ENCODE measurements at regions not wholly inside any gene's neighbourhood (a gene's known extent, or its start where the extent isn't known, plus 50 kb on each side); places are given as distances from the start of the nearest gene placed in this dataset.
A peak's percentile ranks its signal among the peaks of the same experiment; 100 is the strongest.

- H3K4me3 ChIP-seq = no peak overlapping the region
- TF ChIP-seq POLR2A (IDR thresholded peaks at IDR 0.05) (no peak), POLR2AphosphoS5 (IDR thresholded peaks at IDR 0.05) (no peak), CTCF (IDR thresholded peaks at IDR 0.05) (no peak), EP300 (IDR thresholded peaks at IDR 0.05) (no peak)
- intact Hi-C loops (cut with DNase I; ENCODE audit: low total_unique reads) = no loop called here
- H3K4me1 ChIP-seq = peaks cover 6 to 45% (median 24%) of the 10 kb centered on the region in 4 donors
- H3K36me3 ChIP-seq = no peaks in the 10 kb centered on the region
- 67 to 70% (median 67%) methylated on average over 3 of the region's 3 CpGs for WGBS, 5 donors
- H3K27me3 ChIP-seq = no peaks in the 10 kb centered on the region
- DNase-seq = peak in 1 of 2 donors; percentile 80
- H3K9me3 ChIP-seq = no peaks in the 10 kb centered on the region
- peak overlapping the region in 4 of 5 donors; percentile 0 to 75 (median 55) for H3K27ac ChIP-seq
Observed at GRCh38 chr14:71362920-71363584, 455.8 kb downstream of the PCNX1 start.

- H3K9me3 ChIP-seq = no peaks in the 10 kb centered on the region
- intact Hi-C loops (cut with DNase I; ENCODE audit: low total_unique reads) = no loop called here
Observed at GRCh38 chr14:71363946-71364925, 457.0 kb downstream of the PCNX1 start.

GRCh38 chr14:71365361-71365760 is 458.1 kb downstream of the PCNX1 start:
- Histone ChIP-seq H3K9me3 (no peaks in the 10 kb centered on the region), H3K36me3 (no peaks in the 10 kb centered on the region), H3K4me3 (no peak overlapping the region), H3K4me1 (peaks cover 6 to 40% (median 22%) of the 10 kb centered on the region in 4 donors), H3K27ac (peak overlapping the region in 2 of 5 donors; percentile 2 to 75), H3K27me3 (no peaks in the 10 kb centered on the region)
- intact Hi-C loops (cut with DNase I; ENCODE audit: low total_unique reads) = no loop called here
- TF ChIP-seq CTCF (IDR thresholded peaks at IDR 0.05) (no peak), EP300 (IDR thresholded peaks at IDR 0.05) (no peak), POLR2AphosphoS5 (IDR thresholded peaks at IDR 0.05) (no peak), POLR2A (IDR thresholded peaks at IDR 0.05) (no peak)
- WGBS, 5 donors = 76 to 93% (median 89%) methylated on average over 4 of the region's 4 CpGs
- DNase-seq = no peak

More at GRCh38 chr14:71363946-71364925, 457.0 kb downstream of the PCNX1 start:
- WGBS, 5 donors = 67 to 75% (median 72%) methylated on average over 8 of the region's 8 CpGs
- Histone ChIP-seq H3K4me1 (peaks cover 6 to 43% (median 22%) of the 10 kb centered on the region in 4 donors), H3K36me3 (no peaks in the 10 kb centered on the region), H3K27me3 (no peaks in the 10 kb centered on the region), H3K27ac (peak overlapping the region in 4 of 5 donors; percentile 0 to 75 (median 55)), H3K4me3 (no peak overlapping the region)
- TF ChIP-seq POLR2AphosphoS5 (IDR thresholded peaks at IDR 0.05) = peak in 2 of 3 donors; percentile 26 to 38
- no peak for TF ChIP-seq EP300 (IDR thresholded peaks at IDR 0.05)
- DNase-seq = peak in 1 of 2 donors; percentile 74

GRCh38 chr14:71366861-71367260 is 459.6 kb downstream of the PCNX1 start:
- H3K4me3 ChIP-seq = no peak overlapping the region
- no peaks in the 10 kb centered on the region for H3K36me3 ChIP-seq
- no peaks in the 10 kb centered on the region for H3K9me3 ChIP-seq
- intact Hi-C loops (cut with DNase I; ENCODE audit: low total_unique reads) = no loop called here
- no peak for TF ChIP-seq POLR2A (IDR thresholded peaks at IDR 0.05)
- no peak for TF ChIP-seq CTCF (IDR thresholded peaks at IDR 0.05)
- TF ChIP-seq EP300 (IDR thresholded peaks at IDR 0.05) = no peak
- no peak for TF ChIP-seq POLR2AphosphoS5 (IDR thresholded peaks at IDR 0.05)
- WGBS, 5 donors = 92 to 95% (median 94%) methylated on average over 4 of the region's 4 CpGs
- H3K27me3 ChIP-seq = no peaks in the 10 kb centered on the region
- DNase-seq = no peak
- peaks cover 10 to 36% (median 23%) of the 10 kb centered on the region in 4 donors for H3K4me1 ChIP-seq
- H3K27ac ChIP-seq = no peak overlapping the region

Measured in stomach (tissue), 8 donors.